NCI-H446 (cell line): ENCODE measurements at regions not wholly inside any gene's neighbourhood (a gene's known extent, or its start where the extent isn't known, plus 50 kb on each side); places are given as distances from the start of the nearest gene placed in this dataset.
A peak's percentile ranks its signal among the peaks of the same experiment; 100 is the strongest.
"Not testable (repeated sequence)": the region's sequence is repeated elsewhere in the genome, so short reads cannot be mapped to it uniquely, and the experiment has no call there.

Experiments used
- DNase-seq, 2 experiments: peaks; one replicate each; lab custom pipeline; 2025; lab: John Stamatoyannopoulos, UW

DNA sequence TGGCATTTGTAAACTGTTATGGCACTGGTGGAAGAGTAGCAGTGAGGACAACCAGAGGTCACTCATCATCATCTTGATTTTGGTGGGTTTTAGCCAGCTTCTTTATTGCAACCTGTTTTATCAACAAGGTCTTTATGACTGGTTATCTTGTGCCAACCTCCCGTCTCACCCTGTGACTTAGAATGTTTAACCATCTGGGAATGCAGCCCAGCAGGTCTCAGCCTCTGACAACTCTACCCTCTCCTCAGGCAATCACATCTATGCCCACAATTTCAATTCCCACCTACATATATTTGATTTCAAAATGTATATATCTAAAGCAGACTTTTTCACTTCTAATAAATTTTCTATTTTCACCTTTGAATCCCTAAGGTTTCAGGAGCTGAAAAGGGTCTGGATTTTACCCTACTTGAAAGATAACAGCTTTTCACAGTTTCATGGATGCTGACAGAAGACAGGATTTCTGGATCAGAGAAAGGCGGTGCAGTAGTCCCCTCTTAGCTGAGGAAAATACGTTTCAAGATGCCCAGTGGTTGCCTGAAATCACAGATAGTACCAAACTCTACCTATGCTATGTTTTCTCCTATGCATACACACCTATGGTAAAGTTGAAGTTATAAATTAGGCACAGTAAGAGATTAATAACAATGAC lies 1171.8 kb downstream of the DIAPH3 start:
- DNase-seq = no peak

DNA sequence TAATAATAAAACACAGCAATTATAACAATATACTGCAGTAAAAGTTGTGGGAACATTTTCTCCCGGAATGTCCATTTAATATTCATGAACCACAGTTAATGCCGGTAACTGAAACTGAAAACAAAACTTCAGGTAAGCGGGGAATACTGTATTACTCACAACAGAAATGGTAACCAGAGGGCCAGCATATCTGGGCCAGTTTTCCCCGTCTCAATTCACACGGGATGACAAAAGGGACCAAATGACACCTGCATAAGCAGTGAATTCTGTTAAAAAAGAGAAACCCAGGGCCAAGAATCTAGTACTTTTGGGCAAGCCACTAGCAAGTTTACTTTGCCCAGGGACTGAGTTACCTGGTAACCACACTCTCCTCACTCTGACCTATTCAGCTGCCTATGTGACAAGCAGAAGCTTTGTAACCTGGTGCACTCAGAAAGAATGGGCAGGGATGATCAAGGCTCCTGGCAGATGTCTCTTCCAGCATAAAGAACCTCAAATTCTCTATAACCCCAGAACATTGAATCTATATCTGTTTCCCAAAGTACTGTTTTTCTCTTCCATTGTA lies 1171.2 kb downstream of the DIAPH3 start:
- DNase-seq = no peak

DNA sequence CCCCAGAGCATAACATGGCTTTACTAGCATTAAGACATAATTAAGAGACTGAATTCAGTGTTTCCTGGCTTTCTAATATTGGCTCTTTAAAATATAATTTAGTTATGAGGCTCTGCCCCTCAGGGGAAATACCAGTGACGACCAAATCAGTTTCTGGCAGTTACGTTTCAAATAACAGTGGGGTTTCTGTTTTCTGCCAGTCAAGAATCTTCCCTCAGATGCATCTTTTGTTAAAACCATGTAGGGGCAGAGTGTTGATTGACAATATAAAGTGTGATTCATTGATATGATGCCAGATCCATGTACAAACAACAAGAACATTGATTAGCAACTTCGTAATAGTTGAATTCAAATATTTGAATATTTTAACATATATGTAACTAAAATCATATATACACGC lies 1169.7 kb downstream of the DIAPH3 start:
- DNase-seq = no peak

DNA sequence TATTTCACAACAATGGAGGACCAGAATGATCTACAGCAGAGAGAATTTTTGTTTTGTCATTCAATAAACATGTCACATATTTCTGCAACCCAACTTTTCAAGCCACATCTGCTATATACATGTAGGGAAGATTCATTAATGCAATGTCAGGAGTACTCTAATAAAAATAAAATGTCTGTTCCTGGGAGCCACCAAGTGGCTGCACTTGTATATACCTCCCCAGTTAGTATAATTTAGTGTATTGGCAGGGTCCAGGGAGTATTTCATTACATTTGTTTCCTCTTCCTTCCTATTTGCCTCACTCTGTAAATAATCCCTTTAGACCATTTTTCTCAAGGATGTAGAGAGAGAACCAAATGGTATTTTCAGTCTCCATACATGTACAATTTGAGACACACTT lies 1169.0 kb downstream of the DIAPH3 start:
- DNase-seq = no peak

DNA sequence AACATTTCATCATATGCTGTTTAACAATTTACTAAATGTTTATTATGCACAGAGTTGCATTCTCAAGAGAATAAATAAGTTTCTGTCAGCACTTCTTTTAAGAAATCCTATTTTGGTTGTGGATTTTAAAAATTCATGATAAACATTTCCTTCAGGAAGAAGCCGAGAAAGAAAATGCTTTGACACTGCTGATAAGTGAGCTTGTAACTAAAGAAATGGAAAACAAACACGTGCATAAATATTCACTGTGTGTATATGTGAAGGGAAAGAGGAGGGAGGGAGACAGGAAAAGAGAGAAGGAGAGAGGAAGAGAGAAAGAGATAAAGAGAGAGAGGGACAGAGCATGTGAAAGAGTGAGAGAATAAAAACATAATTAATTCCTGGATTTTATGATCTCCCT lies 1165.0 kb downstream of the DIAPH3 start:
- DNase-seq = no peak

DNA sequence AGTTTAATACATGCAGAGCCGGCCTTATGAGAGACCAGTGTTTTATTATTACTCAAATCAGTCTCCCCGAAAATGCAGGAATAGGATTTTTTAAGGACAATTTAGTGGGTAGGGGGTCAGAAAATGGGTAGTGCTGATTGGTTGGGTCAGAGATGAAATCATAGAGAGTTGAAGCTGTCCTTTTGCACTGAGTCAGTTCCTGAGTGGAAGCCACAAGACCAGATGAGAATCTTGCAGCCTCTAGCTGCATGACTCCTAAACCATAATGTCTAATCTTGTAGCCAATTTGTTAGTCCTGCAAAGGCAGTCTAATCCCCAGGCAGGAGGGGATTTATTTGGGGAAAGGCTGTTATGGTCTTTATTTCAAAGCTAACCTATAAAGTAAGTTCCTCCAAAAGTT lies 1163.9 kb downstream of the DIAPH3 start:
- no peak for DNase-seq

DNA sequence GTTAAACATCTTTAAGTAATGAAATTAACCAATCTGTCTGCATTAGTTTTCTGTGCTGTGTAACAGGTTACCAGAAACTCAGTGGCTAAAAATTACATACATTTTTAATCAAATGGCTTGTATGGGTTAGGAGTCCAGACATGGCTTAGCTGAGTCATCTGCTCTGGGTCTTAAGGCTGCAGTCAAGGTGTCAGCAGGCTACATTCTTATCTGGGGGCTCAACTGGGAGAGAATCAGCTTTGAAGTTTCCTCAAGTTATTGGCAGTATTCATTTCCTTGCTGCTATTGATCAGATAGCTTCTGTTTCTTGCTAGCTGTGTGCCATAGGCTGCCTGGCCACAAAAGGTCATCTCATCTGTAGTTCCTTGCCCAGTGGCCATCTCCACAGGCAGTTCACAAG lies 1163.0 kb downstream of the DIAPH3 start:
- DNase-seq = no peak

DNA sequence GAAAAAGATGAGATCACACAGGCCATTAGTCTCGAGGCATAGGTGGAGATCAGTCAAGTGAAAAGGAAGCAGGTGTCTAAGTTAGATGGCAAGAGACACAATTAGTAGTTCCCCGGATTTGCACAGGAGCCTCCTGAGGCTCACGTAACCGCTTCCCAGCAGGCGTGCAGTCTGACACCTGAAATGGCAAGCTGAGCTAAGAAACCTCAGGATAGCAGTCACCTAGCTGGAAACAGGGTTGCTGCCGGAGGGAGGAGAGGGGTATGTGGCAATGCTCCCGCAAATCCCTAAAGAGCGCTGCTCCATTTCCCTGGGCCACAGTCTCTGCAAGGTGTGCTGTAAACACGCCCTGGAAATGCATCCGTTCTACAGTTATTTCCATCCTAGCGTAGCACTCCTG lies 1151.0 kb downstream of the DIAPH3 start:
- no peak for DNase-seq

DNA sequence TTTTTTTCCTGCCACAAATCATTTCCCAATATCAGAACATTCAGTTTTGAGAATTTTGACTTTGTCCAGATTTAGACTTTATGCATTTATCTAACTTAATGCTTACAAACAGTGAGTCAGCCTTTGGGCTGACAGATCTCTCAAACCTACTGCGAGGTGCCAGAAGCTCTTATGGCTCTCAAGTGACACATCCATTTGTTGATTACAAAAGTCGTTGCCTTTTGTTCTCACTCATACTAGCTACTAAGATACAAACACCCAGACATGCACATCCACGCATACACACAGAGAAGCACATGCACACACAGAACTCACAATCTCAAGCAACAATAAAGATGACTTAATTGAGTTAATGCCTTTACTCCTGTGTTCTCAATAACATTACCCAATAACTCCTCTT lies 1147.5 kb downstream of the DIAPH3 start:
- DNase-seq = no peak

DNA sequence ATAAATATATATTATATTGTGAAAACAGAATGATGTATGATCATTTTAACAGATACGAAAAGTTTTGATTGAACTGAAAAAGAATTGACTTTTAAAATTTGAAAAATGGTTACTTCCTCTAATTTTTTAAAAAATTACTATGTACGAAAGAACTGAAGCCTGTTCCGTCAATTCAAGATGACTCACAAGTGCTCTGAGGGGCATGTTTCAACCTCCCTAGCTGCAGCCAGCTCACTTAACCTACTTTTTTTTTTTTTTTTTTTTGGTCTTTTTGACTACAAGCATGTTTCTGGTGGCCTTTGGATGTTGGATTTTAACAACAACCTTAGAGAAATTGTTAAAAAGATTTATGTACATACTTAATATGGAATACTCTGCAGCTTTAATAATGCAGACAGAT lies 1139.3 kb downstream of the DIAPH3 start:
- no peak for DNase-seq

DNA sequence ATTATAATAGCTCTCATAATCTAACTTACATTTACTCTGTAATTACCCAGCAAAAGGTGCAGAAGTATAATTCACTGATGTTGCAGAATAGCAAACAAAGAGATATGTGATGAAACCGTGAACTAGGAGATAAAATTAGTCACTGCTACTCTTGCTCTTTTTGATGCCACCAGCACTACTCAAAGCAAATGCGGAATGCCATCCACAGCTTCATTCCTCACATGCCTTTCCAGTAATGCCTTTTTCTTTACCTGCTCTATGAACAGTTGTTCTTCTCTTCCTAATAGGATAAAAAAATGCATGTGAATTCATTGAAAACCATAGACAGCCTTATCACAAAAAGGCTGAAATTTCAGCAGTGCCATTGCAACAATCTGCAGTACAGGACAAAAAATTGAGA lies 1129.5 kb downstream of the DIAPH3 start:
- no peak for DNase-seq

DNA sequence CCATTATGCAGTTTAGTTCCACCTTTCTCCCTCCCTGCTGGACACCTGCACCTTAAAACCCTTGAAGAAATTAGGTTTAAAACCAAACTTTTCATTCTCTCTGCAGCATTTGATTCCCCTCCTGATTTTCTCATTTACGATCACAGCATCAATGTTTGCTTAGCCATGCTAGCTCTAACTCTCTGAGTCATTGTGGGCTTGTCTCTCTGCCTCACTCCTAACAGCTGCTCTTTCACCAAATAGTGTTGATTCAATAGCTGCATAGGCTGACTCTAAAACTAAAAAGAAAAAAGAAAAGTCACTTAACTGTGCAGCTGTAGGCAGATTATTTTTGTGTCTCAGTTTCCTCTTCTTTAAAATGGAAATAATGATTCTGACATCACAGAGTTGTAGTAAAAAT lies 1124.9 kb downstream of the DIAPH3 start:
- DNase-seq = peak in 1 of 2 experiments; percentile 18

DNA sequence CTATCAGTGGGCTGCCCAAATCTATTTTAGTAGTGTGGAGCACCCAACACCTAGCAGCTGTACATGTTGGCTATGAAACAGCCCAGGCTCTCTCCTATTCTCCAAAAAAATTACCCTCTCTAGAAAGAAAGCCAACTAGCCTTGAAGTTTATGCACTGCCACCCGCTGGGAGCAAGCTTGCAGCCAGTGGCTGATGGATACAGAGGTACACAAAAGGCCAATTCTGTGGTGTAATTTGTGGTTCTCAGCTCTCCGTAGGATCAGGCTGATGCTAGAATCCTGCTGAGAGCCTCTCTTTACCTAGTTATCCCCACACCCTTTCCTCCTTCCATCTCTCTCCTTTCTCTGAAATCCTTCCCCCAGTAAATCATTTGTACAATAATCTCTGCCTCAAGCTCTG lies 1120.7 kb downstream of the DIAPH3 start:
- no peak for DNase-seq

DNA sequence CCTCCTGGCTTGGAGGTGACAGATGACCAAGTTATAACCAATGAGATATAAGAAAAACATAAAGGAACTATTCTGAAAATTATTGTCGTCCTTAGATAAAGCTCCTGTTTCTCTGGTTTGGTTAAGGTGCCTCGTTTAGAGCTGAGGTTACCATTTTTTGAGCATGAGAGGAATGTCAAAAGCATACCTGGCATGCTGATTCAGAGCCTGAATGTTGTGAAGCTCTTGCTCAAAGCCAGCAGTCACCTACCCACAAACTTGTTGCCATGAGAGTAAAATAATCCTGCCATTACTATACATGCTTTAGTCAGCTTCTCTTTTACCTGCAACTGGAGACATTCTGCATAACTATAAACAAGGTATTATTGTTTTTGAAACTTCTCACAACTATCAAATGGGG lies 1116.2 kb downstream of the DIAPH3 start:
- DNase-seq = no peak

DNA sequence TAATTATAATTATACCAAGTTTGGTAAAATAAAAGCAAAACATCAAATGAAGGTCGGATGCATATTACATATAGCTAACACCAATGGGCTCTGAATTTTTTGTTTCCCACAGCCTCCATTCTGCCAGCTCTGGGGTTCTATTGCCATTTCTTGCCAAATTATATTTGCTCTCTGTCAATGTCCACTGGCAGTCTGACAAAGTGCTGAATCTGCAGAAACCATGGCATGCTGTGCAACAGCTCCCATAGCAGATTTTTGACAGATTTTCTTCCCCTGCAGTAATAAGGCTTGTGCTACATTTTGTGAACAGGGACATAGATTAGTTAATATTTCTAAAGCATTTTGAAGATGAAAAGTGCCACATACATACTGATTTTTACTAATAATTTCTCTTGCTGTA lies 1102.1 kb downstream of the DIAPH3 start:
- DNase-seq = peak in 1 of 2 experiments; percentile 45

DNA sequence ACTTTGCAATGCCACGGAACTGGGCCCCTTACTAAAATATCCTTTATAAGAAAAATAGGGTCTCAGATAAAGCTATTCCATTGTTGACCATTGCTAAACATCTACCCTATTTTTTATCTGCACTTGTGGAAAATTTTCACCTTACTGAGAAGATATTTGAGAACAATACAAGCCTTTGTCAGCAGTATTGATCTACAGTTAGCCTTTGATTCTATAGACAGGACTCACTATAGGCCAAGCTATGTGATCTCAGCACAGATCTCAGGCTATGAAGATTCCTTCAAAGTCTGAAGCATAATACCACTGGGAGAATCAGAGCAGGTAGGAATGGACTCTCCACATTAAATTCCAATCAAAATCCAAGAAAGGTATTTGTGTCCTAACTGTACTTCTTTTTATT lies 1099.7 kb downstream of the DIAPH3 start:
- no peak for DNase-seq

DNA sequence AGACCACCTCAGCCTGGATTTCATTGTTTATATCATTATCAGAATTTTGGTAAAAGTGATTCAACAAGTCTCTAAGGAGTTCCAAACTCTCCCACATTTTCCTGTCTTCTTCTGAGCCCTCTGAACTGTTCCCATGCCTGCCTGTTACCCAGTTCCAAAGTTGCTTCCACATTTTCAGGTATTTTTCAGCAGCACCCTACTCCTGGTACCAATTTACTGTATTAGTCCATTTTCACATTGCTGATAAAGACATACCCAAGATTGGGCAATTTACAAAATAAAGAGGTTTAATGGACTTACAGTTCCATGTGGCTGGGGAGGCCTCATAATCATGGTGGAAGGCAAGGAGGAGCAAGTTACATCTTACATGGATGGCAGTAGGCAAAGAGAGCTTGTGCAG lies 1087.3 kb downstream of the DIAPH3 start:
- not testable (repeated sequence) for DNase-seq

DNA sequence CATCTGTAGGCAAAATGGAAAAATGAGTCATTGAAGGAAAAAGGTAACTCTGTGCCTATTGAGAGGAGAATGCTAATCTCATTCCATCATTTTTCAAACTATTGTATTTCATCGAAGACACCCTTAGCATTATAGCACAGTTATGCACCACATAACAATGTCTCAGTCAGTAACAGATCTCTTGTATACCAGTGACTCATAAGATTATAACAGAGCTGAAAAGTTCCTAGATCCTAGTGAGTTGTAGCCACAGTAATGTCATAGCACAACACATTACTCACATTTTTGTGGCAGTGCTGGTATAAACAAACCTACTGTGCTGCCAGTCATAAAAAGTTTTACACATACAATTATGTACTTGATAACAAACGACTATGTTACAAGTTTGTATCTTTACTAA lies 1077.6 kb downstream of the DIAPH3 start:
- DNase-seq = no peak

DNA sequence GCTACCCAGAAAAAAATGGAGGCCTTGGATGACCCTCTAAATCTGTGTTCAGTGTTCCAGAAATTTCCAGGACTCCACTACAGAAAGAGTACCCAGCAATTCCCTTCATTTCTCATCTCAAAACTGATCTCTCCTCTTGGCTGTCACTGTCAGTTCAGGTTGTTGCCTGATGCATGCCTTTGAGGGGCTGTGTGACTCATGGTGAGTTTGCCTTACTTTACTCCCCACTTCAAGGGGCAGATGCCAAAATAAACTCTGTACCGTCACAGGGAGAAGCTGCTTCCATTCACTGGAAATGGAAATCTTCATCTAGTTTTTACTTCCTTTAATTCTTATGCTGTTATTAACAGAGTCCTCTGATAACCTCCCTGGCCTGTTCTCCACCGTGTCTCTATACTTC lies 1075.0 kb downstream of the DIAPH3 start:
- DNase-seq = no peak

DNA sequence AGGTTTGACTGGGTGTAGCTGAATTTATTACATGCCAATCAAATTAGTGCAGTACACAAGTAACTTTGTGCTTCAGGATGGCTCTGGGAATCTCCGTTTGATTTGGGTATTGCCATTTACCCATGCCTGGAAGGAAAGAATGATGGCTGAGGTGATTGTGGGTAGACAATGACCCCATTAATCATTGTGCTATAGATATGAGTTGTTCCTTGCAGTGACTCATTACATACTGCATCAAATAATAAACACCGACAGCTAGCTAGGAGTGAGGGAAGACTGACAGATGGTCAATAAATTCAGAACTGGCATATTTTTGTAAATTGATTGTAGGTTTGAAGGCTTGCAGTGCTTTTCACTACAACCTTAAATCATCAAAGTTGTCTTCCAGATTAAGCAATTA lies 1069.5 kb downstream of the DIAPH3 start:
- DNase-seq = peak in 1 of 2 experiments; percentile 31

DNA sequence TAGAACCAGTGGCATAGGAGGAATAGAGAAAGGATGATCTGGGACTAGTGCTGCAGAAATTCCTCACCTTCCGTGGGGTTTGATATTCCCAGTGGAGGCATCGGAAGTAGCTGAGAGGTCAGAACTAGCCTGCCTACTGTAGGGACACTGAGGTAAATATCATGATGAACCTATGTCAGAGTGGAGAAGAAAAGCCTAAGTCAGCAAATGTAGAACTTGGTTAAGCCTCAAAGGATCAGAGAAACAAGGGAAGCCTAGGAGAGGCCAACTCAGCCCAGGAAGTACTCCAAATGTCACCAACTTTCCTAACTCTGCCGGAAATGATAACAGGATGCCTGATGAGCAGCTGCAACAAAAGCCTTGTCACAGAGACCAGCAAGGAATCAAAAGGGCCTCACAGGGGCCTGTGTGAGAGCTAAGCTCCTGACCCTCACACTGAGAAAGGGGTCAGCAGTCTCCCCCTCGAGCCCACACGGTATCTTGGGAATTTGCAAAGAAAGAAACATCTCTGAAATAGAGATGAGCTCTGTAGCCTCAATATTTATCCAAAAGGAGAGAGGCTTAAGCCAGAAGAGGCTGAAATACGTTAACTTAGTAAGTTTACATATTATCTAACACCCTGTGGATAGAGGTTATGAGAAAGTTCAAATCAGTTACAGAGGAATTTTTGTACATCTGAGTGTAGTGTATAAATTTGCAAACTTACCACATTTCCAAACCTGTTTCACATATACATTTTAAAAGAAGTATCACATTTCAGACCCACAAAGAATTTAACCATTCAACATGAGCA lies 1064.3 kb downstream of the DIAPH3 start:
- no peak for DNase-seq

DNA sequence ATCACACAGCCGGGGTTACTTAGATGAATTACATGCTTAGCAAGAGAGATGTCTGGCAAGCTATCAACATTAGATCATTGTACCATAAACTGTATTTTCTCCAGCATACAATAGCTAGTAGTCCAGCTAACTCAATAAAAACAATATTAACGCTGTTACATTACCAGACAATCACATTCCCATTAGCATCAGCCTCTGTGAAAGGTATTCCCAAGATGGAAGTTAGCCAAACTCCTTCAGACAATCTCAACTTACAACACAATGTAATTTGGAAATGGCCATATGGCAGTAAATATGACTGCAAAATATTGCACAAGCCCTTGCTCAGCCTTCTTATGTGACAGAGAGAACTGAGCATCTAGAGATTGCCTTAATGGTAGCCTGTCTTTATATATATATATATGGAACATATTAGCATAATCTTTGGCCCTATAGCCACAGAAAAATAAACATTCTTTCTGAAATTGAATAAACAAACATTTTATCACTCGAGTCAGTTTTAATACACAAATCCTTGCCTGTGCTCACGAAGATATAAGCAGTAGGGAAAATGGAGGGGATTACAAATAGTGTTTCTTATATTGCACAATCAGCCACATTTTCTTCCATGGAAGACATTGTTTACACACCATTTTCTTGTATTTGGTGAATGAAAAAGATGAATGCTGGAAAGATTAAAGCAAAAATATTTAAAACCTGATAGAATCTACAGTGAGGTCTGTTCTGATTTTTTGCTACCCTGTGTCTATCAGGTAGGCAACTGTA lies 1060.5 kb downstream of the DIAPH3 start:
- peak in 1 of 2 experiments; percentile 69 for DNase-seq

DNA sequence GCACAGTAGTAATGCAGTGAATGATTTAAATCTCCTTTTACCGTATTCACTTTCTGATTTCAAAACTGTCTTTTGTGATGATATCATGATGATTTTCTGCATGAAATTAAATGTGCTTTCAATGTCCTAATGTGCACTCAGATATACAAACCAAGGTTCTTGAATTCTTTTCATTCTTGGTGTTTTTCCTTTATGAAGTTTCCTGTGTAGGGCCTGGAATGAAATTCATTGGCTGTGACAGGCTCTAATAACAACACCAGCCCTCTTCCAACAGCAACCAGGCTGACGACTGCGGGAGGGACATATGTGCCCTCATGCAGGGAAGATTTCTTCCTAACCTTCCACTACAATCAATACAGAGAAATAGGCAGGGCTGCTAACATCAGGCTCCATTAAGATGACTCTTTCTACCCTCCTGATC lies 1052.0 kb downstream of the DIAPH3 start:
- DNase-seq = peak in 1 of 2 experiments; percentile 26
